GM12892 (cell line): ENCODE measurements at regions not wholly inside any gene's neighbourhood (a gene's known extent, or its start where the extent isn't known, plus 50 kb on each side); places are given as distances from the start of the nearest gene placed in this dataset.

Source experiments
- POLR2A ChIP-seq: IDR thresholded peaks from 2 replicates; pipeline ENCODE4 v1.6.1; 2011; ENCODE audit warnings: low read depth, low read length, control low read depth
- POLR2AphosphoS5 ChIP-seq: IDR thresholded peaks from 2 replicates; pipeline ENCODE4 v1.6.1; 2011; ENCODE audit warnings: low read depth, low read length, control low read depth

DNA sequence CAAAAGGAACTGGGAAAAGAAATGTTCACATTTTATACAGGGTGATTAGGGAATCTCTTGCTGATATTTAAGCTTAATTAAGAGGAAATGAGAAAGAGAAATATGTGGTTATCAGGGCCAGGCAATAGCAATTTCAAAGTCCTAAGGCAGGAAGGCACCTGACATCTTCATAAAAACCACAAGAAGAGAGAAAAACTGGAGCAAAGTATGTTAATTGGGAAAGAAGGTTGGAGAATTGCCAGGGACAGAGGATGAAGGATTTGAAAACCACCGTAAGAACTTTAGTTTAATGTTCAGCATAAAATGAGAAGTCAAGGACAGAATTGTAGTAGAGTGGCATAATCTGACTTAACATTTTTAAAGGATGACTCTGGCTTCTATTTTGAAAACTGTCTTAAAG lies 691.8 kb upstream of the NRXN1 start:
- no peak for TF ChIP-seq POLR2A
- TF ChIP-seq POLR2AphosphoS5, result no peak
